RWPE1 (cell line): ENCODE measurements at regions not wholly inside any gene's neighbourhood (a gene's known extent, or its start where the extent isn't known, plus 50 kb on each side); places are given as distances from the start of the nearest gene placed in this dataset.

ENCODE experiments used
- CTCF ChIA-PET: fragments of 350-600 bp; sonication (Branson Sonifier 250); formaldehyde crosslinking; extraction: SDS; loops from one replicate; lab custom pipeline; 2021; lab: Yijun Ruan, JAX
- POLR2A ChIA-PET: fragments of 400-600 bp; formaldehyde crosslinking; extraction: SDS; loops from one replicate; lab custom pipeline; 2020; ENCODE audit warnings: antibody characterized with exemption; ENCODE audit not compliant: low non-redundant PET; lab: Yijun Ruan, JAX
- DNase-seq: peaks from one replicate; pipeline ENCODE4 v3.0.0; 2012; ENCODE audit warnings: low spot score
- H3K27ac ChIP-seq: fragments of 450-650 bp; 2 replicates; pipeline ENCODE4 v1.5.1; 2017
- TF ChIP-seq, protein P1 (sequence below): fragments of 450-650 bp; conservative IDR thresholded peaks from 2 replicates; pipeline ENCODE4 v1.5.1; 2017; ENCODE audit warnings: low read depth, mild to moderate bottlenecking

GRCh38 chr11:103800406-103801114 lies 235.9 kb upstream of the DDI1 start:
- TF ChIP-seq, protein P1, sequence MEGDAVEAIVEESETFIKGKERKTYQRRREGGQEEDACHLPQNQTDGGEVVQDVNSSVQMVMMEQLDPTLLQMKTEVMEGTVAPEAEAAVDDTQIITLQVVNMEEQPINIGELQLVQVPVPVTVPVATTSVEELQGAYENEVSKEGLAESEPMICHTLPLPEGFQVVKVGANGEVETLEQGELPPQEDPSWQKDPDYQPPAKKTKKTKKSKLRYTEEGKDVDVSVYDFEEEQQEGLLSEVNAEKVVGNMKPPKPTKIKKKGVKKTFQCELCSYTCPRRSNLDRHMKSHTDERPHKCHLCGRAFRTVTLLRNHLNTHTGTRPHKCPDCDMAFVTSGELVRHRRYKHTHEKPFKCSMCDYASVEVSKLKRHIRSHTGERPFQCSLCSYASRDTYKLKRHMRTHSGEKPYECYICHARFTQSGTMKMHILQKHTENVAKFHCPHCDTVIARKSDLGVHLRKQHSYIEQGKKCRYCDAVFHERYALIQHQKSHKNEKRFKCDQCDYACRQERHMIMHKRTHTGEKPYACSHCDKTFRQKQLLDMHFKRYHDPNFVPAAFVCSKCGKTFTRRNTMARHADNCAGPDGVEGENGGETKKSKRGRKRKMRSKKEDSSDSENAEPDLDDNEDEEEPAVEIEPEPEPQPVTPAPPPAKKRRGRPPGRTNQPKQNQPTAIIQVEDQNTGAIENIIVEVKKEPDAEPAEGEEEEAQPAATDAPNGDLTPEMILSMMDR = no peak
- POLR2A ChIA-PET = no interaction called here
- CTCF ChIA-PET = interaction anchor here (0.6 kb wide), 1 partner anchor 446 kb away, joined by 3 read pairs; no protein-coding TSS in a partner anchor
- no peak for DNase-seq
- no peak overlapping the region for H3K27ac ChIP-seq

DNA sequence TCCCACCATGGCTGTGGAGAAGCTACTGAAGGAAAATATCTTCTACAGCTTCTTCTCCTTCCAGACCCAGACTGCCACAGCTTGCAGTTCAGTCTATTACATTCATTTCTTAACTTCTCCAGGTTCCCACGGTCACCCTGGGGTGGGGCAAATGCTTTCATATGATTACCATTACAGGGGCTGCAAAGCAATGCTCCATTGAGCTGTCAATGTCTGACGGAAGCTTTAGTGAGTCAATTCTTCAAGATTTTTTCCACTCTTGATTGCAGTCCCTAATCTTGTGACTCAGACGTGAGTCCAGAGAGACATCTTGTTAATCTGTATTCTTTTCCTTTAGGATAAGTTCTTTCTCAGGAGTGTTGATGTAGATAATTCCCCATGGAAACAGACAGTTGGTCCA lies 233.4 kb upstream of the DDI1 start:
- ChIA-PET CTCF (interaction anchor here (0.5 kb wide), 1 partner anchor 118 kb away, joined by 3 read pairs; no protein-coding TSS in a partner anchor), POLR2A (no interaction called here)

GRCh38 chr11:103805688-103806009 lies 230.8 kb upstream of the DDI1 start:
- DNase-seq = no peak
- H3K27ac ChIP-seq = no peak overlapping the region
- TF ChIP-seq, protein P1 = no peak
- CTCF ChIA-PET = interaction anchor here (0.6 kb wide), 3 partner anchors 114 to 583 kb away, joined by 3 to 6 read pairs (median 5); no protein-coding TSS in a partner anchor
- POLR2A ChIA-PET = no interaction called here

More for the DNA sequence above, 233.4 kb upstream of the DDI1 start:
- TF ChIP-seq, protein P1 = no peak
- H3K27ac ChIP-seq = no peak overlapping the region
- no peak for DNase-seq

- ChIA-PET CTCF (interaction anchor here (0.6 kb wide), 3 partner anchors 114 to 583 kb away, joined by 3 to 6 read pairs (median 5); no protein-coding TSS in a partner anchor), POLR2A (no interaction called here)
- no peak for DNase-seq
These were observed 230.1 kb upstream of the DDI1 start for GRCh38 chr11:103806130-103806895.

GRCh38 chr11:103807806-103808205 lies 228.6 kb upstream of the DDI1 start:
- no peak for DNase-seq
- ChIA-PET CTCF (no interaction called here), POLR2A (no interaction called here)
- TF ChIP-seq, protein P1 = no peak
- no peak overlapping the region for H3K27ac ChIP-seq

More at GRCh38 chr11:103806130-103806895, 230.1 kb upstream of the DDI1 start:
- TF ChIP-seq, protein P1 = no peak
- no peak overlapping the region for H3K27ac ChIP-seq

DNA sequence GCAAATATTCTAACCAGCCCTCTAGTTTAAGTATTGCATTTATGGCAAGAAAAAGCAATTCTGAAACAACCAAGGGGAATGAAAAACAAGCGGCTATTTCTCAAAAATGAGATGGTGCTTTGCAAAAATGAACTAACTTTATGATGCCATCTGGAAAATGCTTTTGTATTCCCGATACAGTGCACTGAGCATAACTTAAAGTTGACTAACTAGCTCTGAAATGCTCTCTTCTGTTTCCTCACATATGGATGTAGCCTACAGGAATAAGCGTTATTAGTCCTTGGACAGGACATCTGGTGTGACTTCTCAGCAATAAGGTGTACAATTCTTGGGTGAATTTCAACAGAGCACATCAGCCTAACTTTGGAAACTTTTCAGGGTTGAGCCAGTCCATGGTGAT lies 228.2 kb upstream of the DDI1 start:
- TF ChIP-seq, protein P1 = no peak
- H3K27ac ChIP-seq = no peak overlapping the region
- POLR2A ChIA-PET = no interaction called here
- CTCF ChIA-PET = no interaction called here
- DNase-seq = no peak
